Sigmoid colon (tissue), 6 donors: ENCODE measurements at regions not wholly inside any gene's neighbourhood (a gene's known extent, or its start where the extent isn't known, plus 50 kb on each side); places are given as distances from the start of the nearest gene placed in this dataset.

Experiments
- DNase-seq: peaks from one replicate; pipeline ENCODE4 v3.0.0-alpha.2; 2019
- H3K27ac ChIP-seq, 4 donors: fragments of 200-600 bp; sonication (generic); one replicate each; pipeline ENCODE4 v1.5.1; 2016 to 2019; ENCODE audit warnings: mild to moderate bottlenecking in 1 of 4
- H3K27me3 ChIP-seq, 3 donors: fragments of 200-600 bp; sonication (generic); one replicate each; pipeline ENCODE4 v1.5.1; 2019; ENCODE audit warnings: mild to moderate bottlenecking in 1 of 3
- H3K36me3 ChIP-seq, 4 donors: fragments of 200-600 bp; sonication (generic); one replicate each; pipeline ENCODE4 v1.5.1; 2016 to 2019
- H3K4me1 ChIP-seq, 4 donors: fragments of 200-600 bp; sonication (generic); one replicate each; pipeline ENCODE4 v1.5.1; 2017 to 2019
- H3K4me3 ChIP-seq, 4 donors: fragments of 200-600 bp; sonication (generic); one replicate each; pipeline ENCODE4 v1.5.1; 2017 to 2019; ENCODE audit warnings: mild to moderate bottlenecking in 2 of 4, moderate library complexity in 1 of 4
- H3K9me3 ChIP-seq, 4 donors: fragments of 200-600 bp in 3 of 4; sonication (generic) in 3 of 4; one replicate each; pipeline versions ENCODE4 v1.5.1 to v1.6.1; 2013 to 2019
- EP300 ChIP-seq, 4 donors: sonication (generic); formaldehyde crosslinking; IDR thresholded peaks; one replicate each; pipeline ENCODE4 v1.6.1; 2017; ENCODE audit warnings: antibody characterized with exemption in 4 of 4
- POLR2A ChIP-seq, 2 donors: fragments of 450-650 bp; IDR thresholded peaks; one replicate each; pipeline ENCODE4 v1.6.1; 2016; ENCODE audit warnings: antibody characterized with exemption in 2 of 2, mild to moderate bottlenecking in 2 of 2, moderate library complexity in 2 of 2
- POLR2AphosphoS5 ChIP-seq, 4 donors: sonication (generic); formaldehyde crosslinking; IDR thresholded peaks; one replicate each; pipeline ENCODE4 v1.6.1; 2017; ENCODE audit warnings: antibody characterized with exemption in 4 of 4
- WGBS, 2 donors: extraction: QIAGEN DNeasy Blood & Tissue Kit; methylation state at CpG; one replicate each; pipeline ENCODE4 v1.1.7; 2013; 5-methylcytosine and 5-hydroxymethylcytosine counted together
- intact Hi-C: fragments of 100-400 bp; cut with DNase I; formaldehyde crosslinking; loops from one replicate; pipeline ENCODE4 v1.15.1; 2023
- TF ChIP-seq, protein P1 (sequence below), 4 experiments: fragments of 450-650 bp in 3 of 4; fragments of 200-600 bp in 1 of 4; IDR thresholded peaks; one replicate each; pipeline ENCODE4 v1.5.1; 2016 to 2019; ENCODE audit warnings: antibody characterized with exemption in 4 of 4, mild to moderate bottlenecking in 3 of 4, moderate library complexity in 2 of 4
- donor health status: healthy with polysubstance abuse.
- donor health status: healthy.

DNA sequence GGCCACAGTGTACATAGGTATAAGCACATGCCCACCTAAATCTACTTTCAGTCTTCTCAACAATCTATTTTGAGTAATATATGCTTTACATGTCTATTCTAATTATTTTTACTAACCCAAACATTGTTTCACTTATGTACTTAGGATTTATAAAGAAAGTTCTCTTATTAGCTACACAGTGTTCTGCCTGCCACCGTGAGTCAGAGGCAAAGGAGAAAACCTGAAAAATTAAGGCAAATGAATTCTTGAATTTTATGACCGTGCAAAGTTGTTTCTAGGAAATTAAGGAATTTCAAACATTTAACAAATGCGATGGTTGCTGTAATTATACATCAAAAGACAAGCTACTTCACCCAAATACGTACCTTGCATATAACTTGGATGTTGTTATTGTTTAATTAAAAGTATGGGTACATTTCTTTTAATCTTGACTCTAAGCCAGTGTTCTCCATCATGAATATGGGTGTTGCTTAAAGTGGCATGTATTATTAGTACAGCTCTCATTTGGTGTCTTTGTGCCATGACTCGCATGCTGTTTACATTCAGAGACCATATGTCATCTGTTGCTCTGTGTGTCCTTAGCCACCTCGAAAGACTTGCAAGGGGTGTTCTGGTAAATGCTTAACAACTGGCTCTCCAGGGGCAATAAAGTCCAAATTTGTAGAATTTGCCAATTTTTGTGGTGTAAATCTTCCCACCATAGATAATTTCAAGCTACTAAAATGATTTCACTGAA is 154.3 kb upstream of the FN1 start:
- Histone ChIP-seq H3K9me3 (no peaks in the 10 kb centered on the region), H3K27me3 (no peaks in the 10 kb centered on the region), H3K27ac (no peak overlapping the region), H3K4me1 (peaks cover 0 to 5% (median 0%) of the 10 kb centered on the region in 4 donors), H3K4me3 (no peak overlapping the region), H3K36me3 (no peaks in the 10 kb centered on the region)
- DNase-seq: no peak
- WGBS, 2 donors: 84 to 85% methylated on average over 6 of the region's 6 CpGs
- TF ChIP-seq POLR2A (IDR thresholded peaks at IDR 0.05) (no peak), EP300 (IDR thresholded peaks at IDR 0.05) (no peak), POLR2AphosphoS5 (IDR thresholded peaks at IDR 0.05) (no peak)
- TF ChIP-seq, protein P1, sequence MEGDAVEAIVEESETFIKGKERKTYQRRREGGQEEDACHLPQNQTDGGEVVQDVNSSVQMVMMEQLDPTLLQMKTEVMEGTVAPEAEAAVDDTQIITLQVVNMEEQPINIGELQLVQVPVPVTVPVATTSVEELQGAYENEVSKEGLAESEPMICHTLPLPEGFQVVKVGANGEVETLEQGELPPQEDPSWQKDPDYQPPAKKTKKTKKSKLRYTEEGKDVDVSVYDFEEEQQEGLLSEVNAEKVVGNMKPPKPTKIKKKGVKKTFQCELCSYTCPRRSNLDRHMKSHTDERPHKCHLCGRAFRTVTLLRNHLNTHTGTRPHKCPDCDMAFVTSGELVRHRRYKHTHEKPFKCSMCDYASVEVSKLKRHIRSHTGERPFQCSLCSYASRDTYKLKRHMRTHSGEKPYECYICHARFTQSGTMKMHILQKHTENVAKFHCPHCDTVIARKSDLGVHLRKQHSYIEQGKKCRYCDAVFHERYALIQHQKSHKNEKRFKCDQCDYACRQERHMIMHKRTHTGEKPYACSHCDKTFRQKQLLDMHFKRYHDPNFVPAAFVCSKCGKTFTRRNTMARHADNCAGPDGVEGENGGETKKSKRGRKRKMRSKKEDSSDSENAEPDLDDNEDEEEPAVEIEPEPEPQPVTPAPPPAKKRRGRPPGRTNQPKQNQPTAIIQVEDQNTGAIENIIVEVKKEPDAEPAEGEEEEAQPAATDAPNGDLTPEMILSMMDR (IDR thresholded peaks at IDR 0.05): no peak
- intact Hi-C loops: no loop called here

DNA sequence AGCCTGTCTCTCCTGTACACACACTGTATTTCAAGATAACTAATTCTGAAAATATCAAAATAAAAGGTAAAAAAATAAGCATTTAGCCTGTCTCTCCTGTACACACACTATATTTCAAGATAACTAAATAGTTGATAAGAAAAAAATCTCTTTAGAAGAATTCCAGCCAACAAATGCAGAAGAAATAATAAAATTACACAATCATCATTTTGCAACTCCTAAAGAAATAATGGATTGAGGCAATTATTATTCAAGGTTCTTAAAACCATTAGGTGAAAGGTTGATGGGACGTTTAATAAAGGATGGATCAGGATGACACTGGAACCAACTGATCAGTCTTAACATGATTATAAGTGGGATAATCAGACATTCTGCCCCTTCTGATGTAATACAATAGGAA is 148.0 kb upstream of the FN1 start:
- TF ChIP-seq POLR2A (IDR thresholded peaks at IDR 0.05) (no peak), EP300 (IDR thresholded peaks at IDR 0.05) (no peak), POLR2AphosphoS5 (IDR thresholded peaks at IDR 0.05) (no peak)
- TF ChIP-seq, protein P1 (IDR thresholded peaks at IDR 0.05): no peak
- no peaks in the 10 kb centered on the region for H3K36me3 ChIP-seq

DNA sequence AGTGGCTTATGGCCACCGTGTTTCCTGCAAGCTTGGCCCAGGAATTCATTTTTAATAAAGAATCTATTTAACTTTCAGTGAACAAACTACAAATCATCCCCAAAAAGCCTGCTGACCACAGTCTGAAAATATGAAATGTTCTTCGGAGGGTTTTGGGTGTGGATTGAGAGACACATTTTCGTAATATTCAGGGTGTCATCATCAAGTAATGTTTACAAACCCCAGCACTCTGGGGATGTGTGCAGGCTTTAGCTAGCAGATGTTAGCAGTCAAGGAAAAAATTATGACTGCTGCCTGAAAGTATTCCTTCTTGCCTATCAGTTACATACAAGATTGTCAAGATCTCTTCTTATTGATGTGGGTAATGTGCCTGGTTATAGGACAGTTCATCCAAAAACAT is 143.9 kb upstream of the FN1 start:
- Histone ChIP-seq H3K36me3 (no peaks in the 10 kb centered on the region), H3K4me1 (no peaks in the 10 kb centered on the region), H3K4me3 (no peak overlapping the region), H3K27ac (no peak overlapping the region), H3K9me3 (no peaks in the 10 kb centered on the region), H3K27me3 (no peaks in the 10 kb centered on the region)
- intact Hi-C loops: loop anchor here (10.0 kb wide), 1 partner anchor 105 kb away; no protein-coding TSS in a partner anchor
- DNase-seq: no peak
- peak in 3 of 4 donors; percentile 33 to 42 (median 36) for TF ChIP-seq POLR2AphosphoS5 (IDR thresholded peaks at IDR 0.05)
- TF ChIP-seq EP300 (IDR thresholded peaks at IDR 0.05): no peak
- WGBS, 2 donors: 52 to 66% methylated on average over 3 of the region's 3 CpGs

More for the DNA sequence above, 148.0 kb upstream of the FN1 start:
- Histone ChIP-seq H3K27me3 (no peaks in the 10 kb centered on the region), H3K27ac (no peak overlapping the region), H3K9me3 (no peaks in the 10 kb centered on the region), H3K4me1 (peaks cover 0 to 5% (median 0%) of the 10 kb centered on the region in 4 donors), H3K4me3 (no peak overlapping the region)
- 85% methylated on average over 1 of the region's 1 CpG for WGBS, 2 donors
- intact Hi-C loops: loop anchor here (10.0 kb wide), 1 partner anchor 109 kb away; no protein-coding TSS in a partner anchor
- DNase-seq: no peak

DNA sequence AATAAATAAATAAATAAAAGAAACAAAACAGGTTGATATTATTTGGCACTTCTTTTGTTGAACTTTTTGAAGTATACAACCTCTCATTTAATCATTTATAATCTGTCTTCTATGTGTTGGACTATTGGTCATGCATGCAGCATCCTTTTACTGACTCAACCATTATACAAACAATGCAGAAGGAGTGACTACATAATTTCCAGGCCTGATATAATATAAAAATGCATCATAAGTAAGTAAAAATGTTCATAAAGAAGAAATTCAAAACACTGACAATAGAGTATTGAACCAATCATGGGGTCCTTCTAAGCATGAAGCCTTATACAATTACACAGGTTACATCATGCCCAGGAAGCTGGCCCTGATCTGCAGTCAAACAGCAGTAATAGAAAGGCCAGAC is 141.5 kb upstream of the FN1 start:
- Histone ChIP-seq H3K9me3 (no peaks in the 10 kb centered on the region), H3K4me3 (no peak overlapping the region), H3K27ac (no peak overlapping the region), H3K36me3 (no peaks in the 10 kb centered on the region), H3K4me1 (no peaks in the 10 kb centered on the region), H3K27me3 (no peaks in the 10 kb centered on the region)
- no peak for DNase-seq
- intact Hi-C loops: no loop called here
- TF ChIP-seq POLR2AphosphoS5 (IDR thresholded peaks at IDR 0.05) (no peak), POLR2A (IDR thresholded peaks at IDR 0.05) (no peak), EP300 (IDR thresholded peaks at IDR 0.05) (no peak)
- TF ChIP-seq, protein P1 (IDR thresholded peaks at IDR 0.05): no peak

DNA sequence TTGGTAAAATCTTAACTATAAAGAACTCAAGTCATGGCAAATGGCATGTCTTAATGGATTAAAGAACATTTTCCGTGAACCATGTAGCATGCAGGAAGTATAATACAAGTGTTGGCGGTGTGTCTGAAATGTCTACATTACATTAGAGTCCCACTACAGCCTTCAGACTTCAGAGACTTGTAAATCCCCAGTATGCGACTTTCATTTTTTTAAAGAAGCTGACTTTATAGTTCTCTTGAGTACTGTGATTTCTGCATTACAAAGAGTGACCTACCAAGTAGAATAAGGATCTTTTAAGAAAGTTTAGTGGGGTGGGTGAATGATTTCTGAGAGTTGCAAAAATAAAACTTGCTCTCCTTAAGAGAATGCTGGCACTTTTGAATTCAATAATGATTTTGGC is 140.7 kb upstream of the FN1 start:
- Histone ChIP-seq H3K4me1 (no peaks in the 10 kb centered on the region), H3K4me3 (no peak overlapping the region), H3K27me3 (no peaks in the 10 kb centered on the region), H3K36me3 (no peaks in the 10 kb centered on the region), H3K27ac (no peak overlapping the region), H3K9me3 (no peaks in the 10 kb centered on the region)
- WGBS, 2 donors: 94 to 97% methylated on average over 3 of the region's 3 CpGs
- DNase-seq: no peak
- no peak for TF ChIP-seq POLR2A (IDR thresholded peaks at IDR 0.05)
- no peak for TF ChIP-seq EP300 (IDR thresholded peaks at IDR 0.05)
- no peak for TF ChIP-seq POLR2AphosphoS5 (IDR thresholded peaks at IDR 0.05)
- TF ChIP-seq, protein P1 (IDR thresholded peaks at IDR 0.05): no peak
- intact Hi-C loops: no loop called here
